ENCODE measurements at regions not wholly inside any gene's neighbourhood (a gene's known extent, or its start where the extent isn't known, plus 50 kb on each side); places are given as distances from the start of the nearest gene placed in this dataset.

DNA sequence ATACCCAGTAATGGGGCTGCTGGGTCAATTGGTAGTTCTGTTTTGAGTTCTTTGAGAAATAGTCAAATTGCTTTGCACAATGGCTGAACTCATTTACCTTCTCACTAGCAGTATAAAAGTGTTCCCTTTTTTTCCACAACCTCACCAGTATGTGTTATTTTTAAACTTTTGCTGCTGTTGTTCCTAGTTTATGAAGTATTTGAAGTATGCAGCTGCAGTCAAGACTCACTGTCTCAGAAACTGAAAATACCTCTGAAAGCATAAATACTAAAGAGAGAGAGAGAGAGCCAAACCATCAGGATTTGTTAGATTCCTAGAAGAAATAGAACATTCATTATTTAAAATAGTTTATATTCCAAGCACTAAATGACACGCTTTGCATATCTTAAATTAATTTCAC is 764.2 kb downstream of the NTRK3 start:
- Histone ChIP-seq H3K27ac (ENCODE audit: extremely low read length, insufficient read depth, low read length) (no peak overlapping the region), H3K79me2 (ENCODE audit: insufficient read depth, low read length) (no peaks in the 10 kb centered on the region), H3K4me3 (replicated peaks in 1 of 3; ENCODE audit: insufficient read depth in 1 of 3, low read depth in 2 of 3, low read length in 3 of 3) (no peak overlapping the region), H4K20me1 (ENCODE audit: insufficient read depth, low read length) (no peaks in the 10 kb centered on the region), H3K27me3 (ENCODE audit: control insufficient read depth in 1 of 2, insufficient read depth in 2 of 2, low read length in 2 of 2) (no peaks in the 10 kb centered on the region), H3K9ac (ENCODE audit: insufficient read depth, low read depth, low read length) (no peak overlapping the region), H2AFZ (ENCODE audit: low read length) (no peak overlapping the region), H3K4me2 (ENCODE audit: low read depth, low read length) (no peak overlapping the region), H3K36me3 (replicated peaks in 1 of 2; ENCODE audit: control insufficient read depth in 1 of 2, insufficient read depth in 2 of 2, low read length in 2 of 2) (no peaks in the 10 kb centered on the region), H3K4me1 (ENCODE audit: insufficient read depth, low read length) (no peaks in the 10 kb centered on the region), H3K9me3 (ENCODE audit: low read length) (peaks cover 99% of the 10 kb centered on the region)
- DNase-seq (ENCODE audit: low spot score) (no peak), ATAC-seq (no peak), FAIRE-seq (no peak)
- in situ Hi-C loops (cut with HindIII; ENCODE audit: extremely low pct_ligation_motif_present, low pct_unique_long_range_greater_than_20kb) = no loop called here
- TF ChIP-seq MED8 (CRISPR knock-in tag; IDR thresholded peaks at IDR 0.05; ENCODE audit: insufficient replicate concordance) (no peak), ZNF552 (CRISPR knock-in tag; IDR thresholded peaks at IDR 0.05; ENCODE audit: borderline replicate concordance) (no peak)
- intact Hi-C loops (cut with micrococcal nuclease; ENCODE audit: unreplicated experiment) = no loop called here
- CTCF ChIA-PET (ENCODE audit: low intra/inter-chr PET ratio, low total read pairs) = no interaction called here
- BruUV-seq (replicated peaks) = no TSS peak
- POLR2A ChIA-PET = no interaction called here
- 0% methylated on average over 1 of the region's 1 CpG for WGBS (ENCODE audit: low lambda C conversion rate)

- BruUV-seq (replicated peaks) = no TSS peak
- H3K27ac ChIP-seq (ENCODE audit: extremely low read length, insufficient read depth, low read length) = no peak overlapping the region
- H2AFZ ChIP-seq (ENCODE audit: low read length) = no peak overlapping the region
- H4K20me1 ChIP-seq (ENCODE audit: insufficient read depth, low read length) = no peaks in the 10 kb centered on the region
- 3% methylated on average over 4 of the region's 4 CpGs for WGBS (ENCODE audit: low lambda C conversion rate)
- DNase-seq (ENCODE audit: low spot score) (no peak), FAIRE-seq (no peak), ATAC-seq (no peak)
- in situ Hi-C loops (cut with HindIII; ENCODE audit: extremely low pct_ligation_motif_present, low pct_unique_long_range_greater_than_20kb) (no loop called here), intact Hi-C loops (cut with micrococcal nuclease; ENCODE audit: unreplicated experiment) (no loop called here)
- H3K79me2 ChIP-seq (ENCODE audit: insufficient read depth, low read length) = no peaks in the 10 kb centered on the region
- no peaks in the 10 kb centered on the region for H3K27me3 ChIP-seq (ENCODE audit: control insufficient read depth in 1 of 2, insufficient read depth in 2 of 2, low read length in 2 of 2)
- no peak overlapping the region for H3K4me3 ChIP-seq (replicated peaks in 1 of 3; ENCODE audit: insufficient read depth in 1 of 3, low read depth in 2 of 3, low read length in 3 of 3)
- no peak overlapping the region for H3K9ac ChIP-seq (ENCODE audit: insufficient read depth, low read depth, low read length)
- POLR2A ChIA-PET = no interaction called here
- H3K4me2 ChIP-seq (ENCODE audit: low read depth, low read length) = no peak overlapping the region
- H3K9me3 ChIP-seq (ENCODE audit: low read length) = peaks cover 99% of the 10 kb centered on the region
- CTCF ChIA-PET (ENCODE audit: low intra/inter-chr PET ratio, low total read pairs) = no interaction called here
- no peaks in the 10 kb centered on the region for H3K4me1 ChIP-seq (ENCODE audit: insufficient read depth, low read length)
- no peaks in the 10 kb centered on the region for H3K36me3 ChIP-seq (replicated peaks in 1 of 2; ENCODE audit: control insufficient read depth in 1 of 2, insufficient read depth in 2 of 2, low read length in 2 of 2)
- TF ChIP-seq, protein P1, sequence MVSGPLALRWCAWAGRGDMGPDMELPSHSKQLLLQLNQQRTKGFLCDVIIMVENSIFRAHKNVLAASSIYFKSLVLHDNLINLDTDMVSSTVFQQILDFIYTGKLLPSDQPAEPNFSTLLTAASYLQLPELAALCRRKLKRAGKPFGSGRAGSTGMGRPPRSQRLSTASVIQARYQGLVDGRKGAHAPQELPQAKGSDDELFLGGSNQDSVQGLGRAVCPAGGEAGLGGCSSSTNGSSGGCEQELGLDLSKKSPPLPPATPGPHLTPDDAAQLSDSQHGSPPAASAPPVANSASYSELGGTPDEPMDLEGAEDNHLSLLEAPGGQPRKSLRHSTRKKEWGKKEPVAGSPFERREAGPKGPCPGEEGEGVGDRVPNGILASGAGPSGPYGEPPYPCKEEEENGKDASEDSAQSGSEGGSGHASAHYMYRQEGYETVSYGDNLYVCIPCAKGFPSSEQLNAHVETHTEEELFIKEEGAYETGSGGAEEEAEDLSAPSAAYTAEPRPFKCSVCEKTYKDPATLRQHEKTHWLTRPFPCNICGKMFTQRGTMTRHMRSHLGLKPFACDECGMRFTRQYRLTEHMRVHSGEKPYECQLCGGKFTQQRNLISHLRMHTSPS (CRISPR knock-in tag; IDR thresholded peaks at IDR 0.05; ENCODE audit: low read depth) = no peak
- TF ChIP-seq ARNTL (CRISPR knock-in tag; IDR thresholded peaks at IDR 0.05) (no peak), SMARCE1 (IDR thresholded peaks at IDR 0.05; ENCODE audit: borderline replicate concordance) (no peak), ZKSCAN5 (CRISPR knock-in tag; IDR thresholded peaks at IDR 0.05) (no peak), HNF1A (IDR thresholded peaks at IDR 0.05; ENCODE audit: low read depth) (no peak), HNF1A (CRISPR knock-in tag; IDR thresholded peaks at IDR 0.05; ENCODE audit: borderline replicate concordance) (no peak)
- TF ChIP-seq, protein P2, sequence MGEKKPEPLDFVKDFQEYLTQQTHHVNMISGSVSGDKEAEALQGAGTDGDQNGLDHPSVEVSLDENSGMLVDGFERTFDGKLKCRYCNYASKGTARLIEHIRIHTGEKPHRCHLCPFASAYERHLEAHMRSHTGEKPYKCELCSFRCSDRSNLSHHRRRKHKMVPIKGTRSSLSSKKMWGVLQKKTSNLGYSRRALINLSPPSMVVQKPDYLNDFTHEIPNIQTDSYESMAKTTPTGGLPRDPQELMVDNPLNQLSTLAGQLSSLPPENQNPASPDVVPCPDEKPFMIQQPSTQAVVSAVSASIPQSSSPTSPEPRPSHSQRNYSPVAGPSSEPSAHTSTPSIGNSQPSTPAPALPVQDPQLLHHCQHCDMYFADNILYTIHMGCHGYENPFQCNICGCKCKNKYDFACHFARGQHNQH (CRISPR knock-in tag; IDR thresholded peaks at IDR 0.05) = no peak
- TF ChIP-seq, protein P3, sequence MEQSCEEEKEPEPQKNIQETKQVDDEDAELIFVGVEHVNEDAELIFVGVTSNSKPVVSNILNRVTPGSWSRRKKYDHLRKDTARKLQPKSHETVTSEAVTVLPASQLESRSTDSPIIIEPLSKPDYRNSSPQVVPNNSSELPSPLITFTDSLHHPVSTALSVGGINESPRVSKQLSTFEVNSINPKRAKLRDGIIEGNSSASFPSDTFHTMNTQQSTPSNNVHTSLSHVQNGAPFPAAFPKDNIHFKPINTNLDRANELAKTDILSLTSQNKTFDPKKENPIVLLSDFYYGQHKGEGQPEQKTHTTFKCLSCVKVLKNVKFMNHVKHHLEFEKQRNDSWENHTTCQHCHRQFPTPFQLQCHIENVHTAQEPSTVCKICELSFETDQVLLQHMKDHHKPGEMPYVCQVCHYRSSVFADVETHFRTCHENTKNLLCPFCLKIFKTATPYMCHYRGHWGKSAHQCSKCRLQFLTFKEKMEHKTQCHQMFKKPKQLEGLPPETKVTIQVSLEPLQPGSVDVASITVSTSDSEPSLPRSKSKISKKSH (CRISPR knock-in tag; IDR thresholded peaks at IDR 0.05; ENCODE audit: borderline replicate concordance) = no peak
Measured at GRCh38 chr15:87490666-87491065, 765.9 kb downstream of the NTRK3 start.

Data from HepG2 (cell line).